GM21526 (cell line): ENCODE measurements at regions not wholly inside any gene's neighbourhood (a gene's known extent, or its start where the extent isn't known, plus 50 kb on each side); places are given as distances from the start of the nearest gene placed in this dataset.
"Not testable (repeated sequence)": the region's sequence is repeated elsewhere in the genome, so short reads cannot be mapped to it uniquely, and the experiment has no call there.

ENCODE experiments used
- ATAC-seq: cut with Tn5 transposase; IDR thresholded peaks from one replicate; pipeline ENCODE4 v1.9.1; 2021; ENCODE audit warnings: moderate library complexity; ENCODE audit not compliant: unreplicated experiment, low FRiP score

GRCh38 chr5:124212934-124213333 is 533.5 kb downstream of the ZNF608 start:
- no peak for ATAC-seq

- no peak for ATAC-seq
These were observed 536.1 kb downstream of the ZNF608 start for GRCh38 chr5:124210111-124210910.

GRCh38 chr5:124207118-124207517 is 539.3 kb downstream of the ZNF608 start:
- ATAC-seq, result no peak

GRCh38 chr5:124206540-124206939 is 539.9 kb downstream of the ZNF608 start:
- ATAC-seq, result no peak

GRCh38 chr5:124203303-124203702 is 543.1 kb downstream of the ZNF608 start:
- no peak for ATAC-seq

GRCh38 chr5:124200381-124200780 is 546.1 kb downstream of the ZNF608 start:
- no peak for ATAC-seq

- no peak for ATAC-seq
These were observed 546.5 kb downstream of the ZNF608 start for GRCh38 chr5:124199893-124200292.

- no peak for ATAC-seq
These were observed 551.0 kb downstream of the ZNF608 start for GRCh38 chr5:124195411-124195810.

GRCh38 chr5:124194282-124194681 is 552.2 kb downstream of the ZNF608 start:
- no peak for ATAC-seq

- ATAC-seq, result no peak
These were observed 553.1 kb downstream of the ZNF608 start for GRCh38 chr5:124193371-124193789.

GRCh38 chr5:124192716-124193115 is 553.7 kb downstream of the ZNF608 start:
- ATAC-seq, result no peak

GRCh38 chr5:124185716-124186115 is 560.7 kb downstream of the ZNF608 start:
- ATAC-seq, result no peak

GRCh38 chr5:124182133-124182532 is 564.3 kb downstream of the ZNF608 start:
- ATAC-seq, result peak; percentile 67

GRCh38 chr5:124180875-124181461 is 565.5 kb downstream of the ZNF608 start:
- ATAC-seq, result no peak

GRCh38 chr5:124180299-124180874 is 566.1 kb downstream of the ZNF608 start:
- no peak for ATAC-seq

GRCh38 chr5:124179819-124180218 is 566.6 kb downstream of the ZNF608 start:
- ATAC-seq, result no peak

- no peak for ATAC-seq
These were observed 568.4 kb downstream of the ZNF608 start for GRCh38 chr5:124178050-124178449.

GRCh38 chr5:124176692-124177091 is 569.7 kb downstream of the ZNF608 start:
- no peak for ATAC-seq

GRCh38 chr5:124173386-124173785 is 573.1 kb downstream of the ZNF608 start:
- no peak for ATAC-seq

GRCh38 chr5:124172389-124173003 is 573.9 kb downstream of the ZNF608 start:
- no peak for ATAC-seq

- not testable (repeated sequence) for ATAC-seq
These were observed 578.3 kb downstream of the ZNF608 start for GRCh38 chr5:124168093-124168492.
